MCF 10A (cell line): ENCODE measurements at regions not wholly inside any gene's neighbourhood (a gene's known extent, or its start where the extent isn't known, plus 50 kb on each side); places are given as distances from the start of the nearest gene placed in this dataset.

ENCODE experiments used
- BruUV-seq: library from RNA; stranded (reverse); fragments of 400-500 nt; replicated peaks from 2 replicates; lab custom pipeline; 2021; lab: Mats Ljungman, UMichigan
- CTCF ChIA-PET: fragments of 300-600 bp; sonication (Branson Sonifier 250); formaldehyde crosslinking; extraction: SDS; loops from one replicate; lab custom pipeline; 2021; ENCODE audit warnings: antibody characterized with exemption, inconsistent platforms; lab: Yijun Ruan, JAX
- POLR2A ChIA-PET: fragments of 300-600, 350-650 bp; sonication (Branson Sonifier 250); formaldehyde crosslinking; extraction: SDS; loops from one replicate; lab custom pipeline; 2020; ENCODE audit warnings: antibody characterized with exemption, inconsistent platforms; lab: Yijun Ruan, JAX
- DNase-seq: peaks from one replicate; pipeline ENCODE4 v3.0.0-alpha.2; 2018; ENCODE audit not compliant: unreplicated experiment
- H3K27ac Mint-ChIP-seq: one replicate; pipeline ENCODE4 v1.8.0; 2022; ENCODE audit warnings: mild to moderate bottlenecking, low read depth, mixed read lengths; ENCODE audit not compliant: unreplicated experiment
- H3K27me3 Mint-ChIP-seq: one replicate; pipeline ENCODE4 v1.8.0; 2022; ENCODE audit warnings: mixed read lengths; ENCODE audit not compliant: insufficient read depth, unreplicated experiment
- H3K36me3 Mint-ChIP-seq: one replicate; pipeline ENCODE4 v1.8.0; 2022; ENCODE audit warnings: mild to moderate bottlenecking, moderate library complexity, mixed read lengths; ENCODE audit not compliant: insufficient read depth, unreplicated experiment
- H3K4me1 Mint-ChIP-seq: one replicate; pipeline ENCODE4 v1.8.0; 2022; ENCODE audit warnings: mixed read lengths; ENCODE audit not compliant: insufficient read depth, unreplicated experiment
- H3K4me3 Mint-ChIP-seq: one replicate; pipeline ENCODE4 v1.8.0; 2022; ENCODE audit warnings: mild to moderate bottlenecking, moderate library complexity, mixed read lengths; ENCODE audit not compliant: unreplicated experiment
- H3K9me3 Mint-ChIP-seq: one replicate; pipeline ENCODE4 v1.8.0; 2022; ENCODE audit warnings: mixed read lengths; ENCODE audit not compliant: unreplicated experiment
- intact Hi-C: fragments of 100-400 bp; cut with micrococcal nuclease; formaldehyde crosslinking; loops from 2 replicates; pipeline ENCODE4 v1.14.1; 2022
- TF ChIP-seq, protein P1 (sequence below): fragments of 200-600 bp; IDR thresholded peaks from one replicate; pipeline ENCODE4 v1.8.0; 2022; ENCODE audit warnings: antibody characterized with exemption, mild to moderate bottlenecking; ENCODE audit not compliant: unreplicated experiment

DNA sequence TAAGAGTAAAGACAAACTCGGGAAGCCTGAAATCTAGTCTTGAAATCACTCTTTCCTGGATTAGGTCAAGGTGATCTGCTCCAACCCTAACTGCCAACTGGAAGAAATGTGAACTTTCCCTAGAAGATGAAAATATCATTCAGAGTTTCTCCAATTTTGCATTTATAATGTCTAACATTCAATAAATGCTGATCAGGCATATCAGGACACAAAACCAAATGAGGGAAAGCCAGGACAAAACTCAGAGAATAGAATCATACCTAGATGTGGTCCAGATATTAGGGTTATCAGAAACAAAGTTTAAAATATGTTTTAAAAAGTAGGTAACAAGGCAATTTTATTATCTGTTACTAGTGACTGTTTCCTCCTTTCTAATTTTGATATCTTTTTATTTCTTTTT is 335.5 kb upstream of the MAP3K7 start:
- no TSS peak for BruUV-seq
- no peak overlapping the region for H3K27ac Mint-ChIP-seq
- H3K9me3 Mint-ChIP-seq: no peaks in the 10 kb centered on the region
- no peak overlapping the region for H3K4me3 Mint-ChIP-seq
- TF ChIP-seq, protein P1, sequence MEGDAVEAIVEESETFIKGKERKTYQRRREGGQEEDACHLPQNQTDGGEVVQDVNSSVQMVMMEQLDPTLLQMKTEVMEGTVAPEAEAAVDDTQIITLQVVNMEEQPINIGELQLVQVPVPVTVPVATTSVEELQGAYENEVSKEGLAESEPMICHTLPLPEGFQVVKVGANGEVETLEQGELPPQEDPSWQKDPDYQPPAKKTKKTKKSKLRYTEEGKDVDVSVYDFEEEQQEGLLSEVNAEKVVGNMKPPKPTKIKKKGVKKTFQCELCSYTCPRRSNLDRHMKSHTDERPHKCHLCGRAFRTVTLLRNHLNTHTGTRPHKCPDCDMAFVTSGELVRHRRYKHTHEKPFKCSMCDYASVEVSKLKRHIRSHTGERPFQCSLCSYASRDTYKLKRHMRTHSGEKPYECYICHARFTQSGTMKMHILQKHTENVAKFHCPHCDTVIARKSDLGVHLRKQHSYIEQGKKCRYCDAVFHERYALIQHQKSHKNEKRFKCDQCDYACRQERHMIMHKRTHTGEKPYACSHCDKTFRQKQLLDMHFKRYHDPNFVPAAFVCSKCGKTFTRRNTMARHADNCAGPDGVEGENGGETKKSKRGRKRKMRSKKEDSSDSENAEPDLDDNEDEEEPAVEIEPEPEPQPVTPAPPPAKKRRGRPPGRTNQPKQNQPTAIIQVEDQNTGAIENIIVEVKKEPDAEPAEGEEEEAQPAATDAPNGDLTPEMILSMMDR: no peak
- POLR2A ChIA-PET: no interaction called here
- CTCF ChIA-PET: interaction anchor here (0.6 kb wide), 1 partner anchor 1751 kb away, joined by 3 read pairs; no protein-coding TSS in a partner anchor
- no peaks in the 10 kb centered on the region for H3K4me1 Mint-ChIP-seq
- peaks cover 23% of the 10 kb centered on the region for H3K27me3 Mint-ChIP-seq
- no peak for DNase-seq
- intact Hi-C loops: no loop called here
- H3K36me3 Mint-ChIP-seq: no peaks in the 10 kb centered on the region

DNA sequence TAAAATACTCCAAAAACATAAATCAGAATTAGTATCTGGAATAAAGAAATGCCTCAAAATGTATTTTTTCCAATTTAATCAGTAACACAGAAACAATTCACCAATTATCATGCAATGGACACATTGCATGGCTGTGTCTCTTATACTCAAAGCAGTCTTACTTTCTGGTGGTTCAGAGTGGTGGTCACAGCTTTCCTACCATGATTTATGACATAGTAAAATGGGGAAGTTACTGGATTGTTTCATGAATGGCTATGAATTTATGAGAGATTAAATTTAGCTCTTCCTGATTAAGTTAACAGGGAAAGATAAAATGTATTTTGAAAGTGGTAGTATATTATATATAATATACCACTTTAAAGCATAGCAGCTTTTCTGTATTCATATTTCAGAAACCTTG is 331.5 kb upstream of the MAP3K7 start:
- Mint-ChIP-seq H3K27ac (no peak overlapping the region), H3K9me3 (peaks cover 9% of the 10 kb centered on the region), H3K27me3 (peaks cover 23% of the 10 kb centered on the region), H3K36me3 (no peaks in the 10 kb centered on the region), H3K4me1 (no peaks in the 10 kb centered on the region), H3K4me3 (no peak overlapping the region)
- TF ChIP-seq, protein P1: no peak
- ChIA-PET POLR2A (no interaction called here), CTCF (no interaction called here)
- DNase-seq: no peak
- intact Hi-C loops: no loop called here
- no TSS peak for BruUV-seq

DNA sequence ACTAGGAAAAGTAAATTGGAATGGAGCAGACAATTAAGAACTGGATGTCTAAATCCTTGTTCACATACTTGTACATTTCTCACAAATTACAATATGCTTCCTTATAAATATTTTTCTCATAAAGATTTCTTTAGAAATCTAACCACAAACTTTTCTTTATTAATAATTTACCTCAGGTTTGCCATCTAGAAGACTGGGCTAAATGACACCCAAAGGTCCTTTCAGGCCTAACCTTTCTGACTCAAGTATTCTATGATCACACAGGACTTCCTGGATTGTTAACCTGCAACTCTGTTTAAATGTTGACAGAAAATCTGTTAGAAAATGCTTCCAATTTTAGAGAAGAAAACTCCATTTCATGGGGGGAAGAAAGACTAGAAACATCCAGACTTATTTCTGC is 330.5 kb upstream of the MAP3K7 start:
- Mint-ChIP-seq H3K4me3 (no peak overlapping the region), H3K4me1 (no peaks in the 10 kb centered on the region), H3K9me3 (peaks cover 9% of the 10 kb centered on the region), H3K27me3 (peaks cover 23% of the 10 kb centered on the region), H3K36me3 (no peaks in the 10 kb centered on the region), H3K27ac (no peak overlapping the region)
- CTCF ChIA-PET: no interaction called here
- intact Hi-C loops: no loop called here
- POLR2A ChIA-PET: no interaction called here
- DNase-seq: no peak
- no TSS peak for BruUV-seq
- TF ChIP-seq, protein P1: no peak

DNA sequence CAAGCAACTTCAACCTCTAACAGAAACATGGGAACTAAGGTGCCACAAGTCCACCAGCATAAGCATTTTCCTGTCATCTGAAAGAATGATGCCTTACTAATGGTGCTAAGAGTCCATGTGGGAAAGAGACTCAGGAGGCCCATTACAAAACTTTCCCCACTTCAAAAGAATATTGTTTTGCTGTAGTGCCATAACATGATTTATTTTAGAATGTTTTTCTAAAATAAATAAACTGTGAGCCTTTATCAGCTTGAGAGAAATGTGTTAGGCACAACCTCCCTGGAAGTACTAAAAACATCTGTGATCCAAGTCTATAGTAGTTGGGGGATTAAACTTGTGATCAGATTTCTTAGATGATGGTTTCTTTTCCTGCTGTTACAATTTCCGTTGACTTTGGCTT is 330.1 kb upstream of the MAP3K7 start:
- Mint-ChIP-seq H3K4me3 (no peak overlapping the region), H3K9me3 (peaks cover 9% of the 10 kb centered on the region), H3K27me3 (peaks cover 23% of the 10 kb centered on the region), H3K4me1 (no peaks in the 10 kb centered on the region), H3K27ac (no peak overlapping the region), H3K36me3 (no peaks in the 10 kb centered on the region)
- TF ChIP-seq, protein P1: no peak
- intact Hi-C loops: no loop called here
- CTCF ChIA-PET: no interaction called here
- POLR2A ChIA-PET: no interaction called here
- no peak for DNase-seq
- BruUV-seq: no TSS peak
